ENCODE measurements at regions not wholly inside any gene's neighbourhood (a gene's known extent, or its start where the extent isn't known, plus 50 kb on each side); places are given as distances from the start of the nearest gene placed in this dataset.
A peak's percentile ranks its signal among the peaks of the same experiment; 100 is the strongest.

GRCh38 chr1:25055324-25055780 lies 125.3 kb upstream of the RUNX3 start:
- no peak for DNase-seq

DNA sequence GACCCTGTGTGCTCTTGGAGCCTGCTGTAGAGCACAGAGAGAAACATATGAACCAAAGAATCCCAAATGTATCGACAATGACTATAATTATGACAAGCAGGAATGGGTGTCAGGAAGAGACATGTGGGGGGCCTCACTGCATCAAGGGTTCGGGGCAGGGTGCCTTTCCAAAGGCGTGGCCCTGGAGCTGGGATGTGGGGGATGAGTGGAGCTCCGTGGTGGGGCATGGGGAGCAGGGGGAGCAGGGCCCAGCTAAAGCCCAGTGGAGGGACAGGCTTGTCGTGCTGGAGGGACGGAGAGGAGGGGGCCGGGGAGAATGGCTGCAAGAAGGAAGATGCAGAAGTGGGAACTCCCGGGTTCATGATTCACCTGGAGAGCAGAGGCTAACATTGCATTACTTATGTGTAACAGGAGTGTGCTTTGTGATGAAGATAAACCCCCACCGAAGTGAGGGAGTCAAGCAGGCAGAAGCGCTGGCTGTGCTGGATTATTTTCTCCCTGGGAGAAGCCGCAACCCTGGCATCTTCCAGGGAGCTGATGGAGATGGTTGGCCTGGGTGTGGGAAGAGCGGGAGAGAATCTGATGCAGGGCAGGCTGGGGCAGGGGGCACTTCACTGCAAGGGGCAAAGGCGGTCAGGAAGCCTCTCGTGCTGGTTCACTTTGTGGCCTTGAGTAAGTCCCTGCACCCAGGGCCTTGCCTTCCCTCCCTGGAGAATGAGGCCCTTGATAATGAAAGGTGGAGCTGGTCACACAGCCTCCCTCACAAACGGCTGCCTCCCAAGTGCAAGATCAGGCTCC lies 124.6 kb upstream of the RUNX3 start:
- DNase-seq, result no peak

DNA sequence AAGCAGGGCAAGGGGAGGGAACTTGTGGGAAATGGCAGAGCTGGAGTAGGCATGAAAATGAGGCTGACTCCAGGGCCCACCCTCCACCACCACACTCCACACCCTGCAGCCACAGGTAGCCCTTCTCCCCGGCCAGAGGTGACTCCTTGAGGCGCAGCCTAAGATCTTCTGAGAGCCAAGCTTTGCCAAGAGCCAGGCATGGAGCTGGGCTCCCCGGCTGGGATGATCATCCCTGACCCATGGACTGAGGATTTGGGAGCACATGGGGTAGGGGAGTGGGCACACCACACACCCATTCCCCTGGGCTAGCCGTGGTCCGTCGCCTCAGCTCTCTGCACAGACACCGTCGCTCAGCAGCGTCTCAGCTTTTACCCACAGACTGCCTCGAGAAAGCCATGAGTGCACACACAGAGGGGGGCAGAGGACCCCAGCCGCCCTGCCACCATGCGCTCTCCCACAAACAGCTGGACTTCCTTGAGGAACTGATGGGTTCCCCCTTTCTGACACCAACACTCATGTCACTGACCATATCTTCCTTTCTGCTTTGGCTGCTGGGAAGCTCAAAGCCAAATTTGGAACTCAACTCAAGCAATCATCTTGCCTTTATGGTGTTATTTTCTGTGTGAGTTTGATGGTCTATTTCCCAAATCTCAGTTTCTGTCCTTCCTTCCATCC lies 123.6 kb upstream of the RUNX3 start:
- no peak for DNase-seq

GRCh38 chr1:25051906-25052305 lies 121.8 kb upstream of the RUNX3 start:
- no peak for DNase-seq

DNA sequence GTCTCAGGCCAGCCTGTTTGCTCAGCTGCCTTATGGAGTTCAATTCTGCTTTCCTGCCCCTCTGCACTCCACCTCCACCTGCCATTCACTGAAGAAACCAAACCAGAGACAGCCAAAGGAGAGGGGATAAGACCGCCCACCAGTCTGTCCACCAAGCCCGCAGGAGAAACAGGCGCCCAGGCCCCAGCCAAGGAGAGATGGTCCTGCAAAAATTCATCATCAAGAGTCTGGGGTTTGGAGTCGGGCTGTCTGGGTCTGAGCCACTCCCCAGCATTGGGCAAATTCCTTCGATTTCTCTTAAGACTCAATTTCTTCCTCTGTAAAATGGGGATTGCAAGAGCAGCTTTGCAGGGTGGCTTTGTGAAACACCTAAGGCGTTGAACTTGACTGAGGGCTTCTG lies 121.4 kb upstream of the RUNX3 start:
- DNase-seq, result peak; percentile 55

DNA sequence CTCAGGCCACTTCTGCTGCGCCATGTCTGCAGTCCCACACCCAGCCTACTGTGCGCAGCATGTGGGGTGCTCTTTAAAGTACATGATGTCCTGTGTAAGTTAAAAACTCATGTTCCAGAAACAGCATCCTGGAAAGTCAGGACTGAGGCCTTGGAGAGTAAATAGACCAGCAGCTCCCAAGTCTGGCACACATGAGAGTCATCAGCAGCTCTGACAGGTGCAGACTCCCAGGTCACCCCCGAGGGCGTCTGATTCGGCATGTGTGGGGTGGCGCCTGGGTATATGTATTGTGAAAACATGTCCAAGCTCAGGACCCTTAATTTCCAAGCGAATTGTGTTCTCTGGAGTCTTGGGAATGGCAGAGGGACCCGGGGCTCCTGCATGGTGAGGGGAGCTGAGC lies 120.1 kb upstream of the RUNX3 start:
- DNase-seq, result no peak

GRCh38 chr1:25049190-25049589 lies 119.1 kb upstream of the RUNX3 start:
- no peak for DNase-seq

GRCh38 chr1:25048728-25049127 lies 118.7 kb upstream of the RUNX3 start:
- DNase-seq, result no peak

- no peak for DNase-seq
These were observed 117.6 kb upstream of the RUNX3 start for GRCh38 chr1:25047506-25048240.

- DNase-seq, result no peak
These were observed 116.1 kb upstream of the RUNX3 start for GRCh38 chr1:25046194-25046532.

- no peak for DNase-seq
These were observed 115.6 kb upstream of the RUNX3 start for GRCh38 chr1:25045480-25046193.

DNA sequence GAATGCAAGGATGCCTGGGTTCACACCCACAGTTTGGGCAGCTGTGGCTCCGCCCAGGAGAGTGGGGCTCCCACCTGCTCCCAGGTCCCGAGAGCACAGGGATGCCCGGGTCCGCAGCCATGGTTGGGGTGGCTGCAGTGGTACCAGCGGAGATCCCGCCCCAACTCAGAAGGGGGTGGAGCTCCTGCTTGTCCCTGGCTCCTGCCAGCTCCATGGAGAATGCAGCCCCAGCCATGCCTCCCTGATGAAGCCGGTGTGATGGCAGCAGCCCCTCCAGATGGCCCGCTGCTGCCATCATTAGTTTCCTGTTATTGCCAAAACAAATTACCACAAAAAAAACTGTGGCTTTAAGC lies 113.1 kb upstream of the RUNX3 start:
- no peak for DNase-seq

GRCh38 chr1:25042331-25043227 lies 112.5 kb upstream of the RUNX3 start:
- DNase-seq, result no peak

DNA sequence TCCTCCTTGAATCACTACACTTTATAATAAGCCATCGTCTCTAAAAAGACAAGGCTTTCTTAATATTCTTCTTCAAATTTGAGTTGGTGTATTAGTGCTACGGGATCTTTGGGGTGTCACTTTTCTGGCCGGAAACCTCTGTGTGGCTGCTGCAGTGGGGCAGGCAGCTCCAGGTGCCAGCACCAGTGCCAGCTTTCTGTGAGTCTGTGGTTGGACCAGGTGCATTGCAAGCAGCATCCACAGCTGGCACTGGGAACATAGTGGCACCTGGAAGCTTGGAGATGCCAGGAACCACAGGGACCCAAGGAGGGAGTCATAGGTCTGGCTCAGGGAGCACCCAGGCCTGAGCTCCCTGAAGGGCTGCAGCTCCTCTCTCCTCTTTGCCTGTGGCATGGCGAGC lies 111.8 kb upstream of the RUNX3 start:
- DNase-seq, result no peak

- no peak for DNase-seq
These were observed 110.1 kb upstream of the RUNX3 start for GRCh38 chr1:25040122-25040685.

GRCh38 chr1:25039229-25039628 lies 109.2 kb upstream of the RUNX3 start:
- DNase-seq, result no peak

DNA sequence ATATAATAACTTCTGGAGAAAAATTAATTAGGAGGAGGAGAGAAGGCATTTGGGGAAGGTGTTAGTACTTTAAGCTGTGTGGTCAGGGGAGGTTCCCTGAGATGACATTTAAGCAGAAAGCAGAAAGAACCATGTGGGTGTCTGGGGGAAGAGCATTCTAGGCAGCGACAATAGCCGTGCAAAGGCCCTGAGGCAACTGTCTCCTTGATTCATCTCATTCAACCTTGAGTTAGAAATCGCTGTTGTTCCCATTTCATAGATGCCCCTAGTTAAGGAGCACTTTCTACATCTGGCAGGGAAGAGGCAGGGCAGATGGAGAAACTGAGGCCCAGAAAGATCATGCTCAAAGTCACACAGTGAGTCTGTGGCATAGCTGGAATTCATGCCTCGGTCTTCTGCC lies 108.6 kb upstream of the RUNX3 start:
- DNase-seq, result no peak

GRCh38 chr1:25037174-25038074 lies 107.3 kb upstream of the RUNX3 start:
- DNase-seq, result no peak

- DNase-seq, result no peak
These were observed 106.1 kb upstream of the RUNX3 start for GRCh38 chr1:25036117-25036546.

DNA sequence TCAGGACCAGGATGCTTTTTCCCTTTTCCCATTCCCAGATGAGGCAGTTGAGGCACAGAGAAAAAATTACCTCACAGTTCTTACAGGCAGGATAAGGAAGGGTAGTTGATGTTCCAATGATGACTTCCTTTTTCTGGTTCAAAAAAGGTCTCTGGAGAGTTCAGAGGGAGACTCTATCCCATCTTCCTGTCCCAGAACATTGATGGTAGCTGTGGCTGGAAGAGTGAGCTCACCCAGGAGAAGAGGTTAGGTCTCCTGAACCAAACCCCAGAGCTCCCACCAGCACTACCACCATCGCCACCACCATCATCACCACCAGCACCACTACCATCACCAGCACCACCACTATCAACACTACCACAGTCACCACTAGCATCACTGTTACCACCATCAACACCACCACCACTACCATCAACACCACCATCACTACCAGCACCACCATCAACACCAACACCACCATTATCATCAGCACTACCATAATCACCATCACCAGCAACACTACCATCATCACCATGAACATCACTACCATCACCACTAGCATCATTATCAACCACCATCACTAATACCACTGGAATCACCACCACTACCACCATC lies 105.5 kb upstream of the RUNX3 start:
- DNase-seq, result no peak

All from NCI-H510A (cell line).